Esophagus squamous epithelium (tissue), 4 donors: ENCODE measurements at regions not wholly inside any gene's neighbourhood (a gene's known extent, or its start where the extent isn't known, plus 50 kb on each side); places are given as distances from the start of the nearest gene placed in this dataset.

Source experiments
- CTCF ChIP-seq, 6 experiments: fragments of 450-650 bp in 4 of 6; fragments of 200-600 bp in 2 of 6; sonication (generic) in 2 of 6; IDR thresholded peaks; one replicate each; pipeline ENCODE4 v1.5.1; 2016 to 2019; ENCODE audit warnings: antibody characterized with exemption in 6 of 6, mild to moderate bottlenecking in 4 of 6, moderate library complexity in 4 of 6
- POLR2A ChIP-seq, 4 donors: fragments of 450-650 bp; IDR thresholded peaks; one replicate each; pipeline ENCODE4 v1.6.1; 2017; ENCODE audit warnings: antibody characterized with exemption in 4 of 4, mild to moderate bottlenecking in 4 of 4, moderate library complexity in 3 of 4

GRCh38 chr12:86801439-86801838, 545.2 kb upstream of the MGAT4C start:
- TF ChIP-seq CTCF (IDR thresholded peaks at IDR 0.05) (no peak), POLR2A (IDR thresholded peaks at IDR 0.05) (no peak)
